Nephron progenitor cell (in vitro differentiated cells): ENCODE measurements at regions not wholly inside any gene's neighbourhood (a gene's known extent, or its start where the extent isn't known, plus 50 kb on each side); places are given as distances from the start of the nearest gene placed in this dataset.

Experiments used
- DNase-seq: peaks from one replicate; pipeline ENCODE4 v3.0.0; 2021
- H3K27ac Mint-ChIP-seq: 2 replicates; pipeline ENCODE4 v1.8.0; 2021; ENCODE audit warnings: mild to moderate bottlenecking, moderate library complexity, mixed read lengths
- H3K27me3 Mint-ChIP-seq: 2 replicates; pipeline ENCODE4 v1.8.0; 2021; ENCODE audit warnings: mild to moderate bottlenecking, low read depth, mixed read lengths; ENCODE audit not compliant: poor library complexity
- H3K36me3 Mint-ChIP-seq: 2 replicates; pipeline ENCODE4 v1.8.0; 2021; ENCODE audit warnings: low read depth, mixed read lengths
- H3K4me1 Mint-ChIP-seq: 2 replicates; pipeline ENCODE4 v1.8.0; 2021; ENCODE audit warnings: mixed read lengths
- H3K4me3 Mint-ChIP-seq: 2 replicates; pipeline ENCODE4 v1.8.0; 2021; ENCODE audit warnings: mild to moderate bottlenecking, moderate library complexity, mixed read lengths
- H3K9me3 Mint-ChIP-seq: 2 replicates; pipeline ENCODE4 v1.8.0; 2021; ENCODE audit warnings: mild to moderate bottlenecking, moderate library complexity, mixed read lengths
- TF ChIP-seq, protein P1 (sequence below): fragments of 200-600 bp; sonication (generic); IDR thresholded peaks from 2 replicates; pipeline ENCODE4 v1.5.0; 2021; ENCODE audit warnings: antibody characterized with exemption

DNA sequence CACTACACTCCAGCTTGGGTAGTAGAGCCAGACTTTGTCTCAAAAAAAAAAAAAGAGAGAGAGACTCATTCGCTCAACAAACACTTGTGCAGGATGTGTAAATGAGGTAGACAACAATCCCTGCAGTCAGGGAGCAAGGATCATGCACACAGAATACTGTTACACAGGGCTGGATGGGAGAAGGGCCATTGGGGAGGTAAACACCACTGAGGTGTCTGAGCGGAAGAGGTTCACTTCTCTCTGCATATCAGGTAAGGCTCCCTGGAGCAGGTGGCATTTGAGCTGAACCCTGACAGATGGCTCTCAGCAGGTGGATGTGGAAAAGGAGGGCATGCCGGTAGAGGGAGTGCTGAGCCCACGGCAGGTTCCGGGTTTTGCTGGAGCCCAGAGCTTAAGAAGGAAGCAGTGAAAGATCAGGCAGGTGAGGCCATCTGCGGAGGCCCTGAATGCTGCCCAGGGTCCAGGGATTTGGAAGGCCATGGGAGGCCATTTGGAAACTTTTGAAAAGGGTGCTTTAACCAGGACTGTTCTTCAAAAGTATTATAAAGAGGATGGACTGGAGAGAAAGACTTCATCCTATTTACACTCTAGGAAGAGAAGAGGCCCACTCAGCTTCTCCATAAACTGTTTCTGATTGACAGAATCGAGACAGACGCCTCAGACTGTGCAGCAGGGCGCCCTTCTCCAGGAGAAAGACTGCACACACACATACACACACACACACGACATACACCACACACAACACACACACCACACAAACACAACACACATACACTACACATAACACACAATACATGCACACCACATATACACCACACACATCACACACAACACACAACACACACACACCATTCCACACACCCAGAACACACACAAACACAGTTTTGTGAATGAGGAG is 199.4 kb downstream of the USP12 start:
- H3K9me3 Mint-ChIP-seq = no peaks in the 10 kb centered on the region
- H3K36me3 Mint-ChIP-seq = no peaks in the 10 kb centered on the region
- H3K4me3 Mint-ChIP-seq = no peak overlapping the region
- peaks cover 30% of the 10 kb centered on the region for H3K4me1 Mint-ChIP-seq
- peaks cover 8% of the 10 kb centered on the region for H3K27me3 Mint-ChIP-seq
- TF ChIP-seq, protein P1, sequence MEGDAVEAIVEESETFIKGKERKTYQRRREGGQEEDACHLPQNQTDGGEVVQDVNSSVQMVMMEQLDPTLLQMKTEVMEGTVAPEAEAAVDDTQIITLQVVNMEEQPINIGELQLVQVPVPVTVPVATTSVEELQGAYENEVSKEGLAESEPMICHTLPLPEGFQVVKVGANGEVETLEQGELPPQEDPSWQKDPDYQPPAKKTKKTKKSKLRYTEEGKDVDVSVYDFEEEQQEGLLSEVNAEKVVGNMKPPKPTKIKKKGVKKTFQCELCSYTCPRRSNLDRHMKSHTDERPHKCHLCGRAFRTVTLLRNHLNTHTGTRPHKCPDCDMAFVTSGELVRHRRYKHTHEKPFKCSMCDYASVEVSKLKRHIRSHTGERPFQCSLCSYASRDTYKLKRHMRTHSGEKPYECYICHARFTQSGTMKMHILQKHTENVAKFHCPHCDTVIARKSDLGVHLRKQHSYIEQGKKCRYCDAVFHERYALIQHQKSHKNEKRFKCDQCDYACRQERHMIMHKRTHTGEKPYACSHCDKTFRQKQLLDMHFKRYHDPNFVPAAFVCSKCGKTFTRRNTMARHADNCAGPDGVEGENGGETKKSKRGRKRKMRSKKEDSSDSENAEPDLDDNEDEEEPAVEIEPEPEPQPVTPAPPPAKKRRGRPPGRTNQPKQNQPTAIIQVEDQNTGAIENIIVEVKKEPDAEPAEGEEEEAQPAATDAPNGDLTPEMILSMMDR = peak; percentile 29
- DNase-seq = peak; percentile 21
- peak overlapping the region; percentile 18 for H3K27ac Mint-ChIP-seq

DNA sequence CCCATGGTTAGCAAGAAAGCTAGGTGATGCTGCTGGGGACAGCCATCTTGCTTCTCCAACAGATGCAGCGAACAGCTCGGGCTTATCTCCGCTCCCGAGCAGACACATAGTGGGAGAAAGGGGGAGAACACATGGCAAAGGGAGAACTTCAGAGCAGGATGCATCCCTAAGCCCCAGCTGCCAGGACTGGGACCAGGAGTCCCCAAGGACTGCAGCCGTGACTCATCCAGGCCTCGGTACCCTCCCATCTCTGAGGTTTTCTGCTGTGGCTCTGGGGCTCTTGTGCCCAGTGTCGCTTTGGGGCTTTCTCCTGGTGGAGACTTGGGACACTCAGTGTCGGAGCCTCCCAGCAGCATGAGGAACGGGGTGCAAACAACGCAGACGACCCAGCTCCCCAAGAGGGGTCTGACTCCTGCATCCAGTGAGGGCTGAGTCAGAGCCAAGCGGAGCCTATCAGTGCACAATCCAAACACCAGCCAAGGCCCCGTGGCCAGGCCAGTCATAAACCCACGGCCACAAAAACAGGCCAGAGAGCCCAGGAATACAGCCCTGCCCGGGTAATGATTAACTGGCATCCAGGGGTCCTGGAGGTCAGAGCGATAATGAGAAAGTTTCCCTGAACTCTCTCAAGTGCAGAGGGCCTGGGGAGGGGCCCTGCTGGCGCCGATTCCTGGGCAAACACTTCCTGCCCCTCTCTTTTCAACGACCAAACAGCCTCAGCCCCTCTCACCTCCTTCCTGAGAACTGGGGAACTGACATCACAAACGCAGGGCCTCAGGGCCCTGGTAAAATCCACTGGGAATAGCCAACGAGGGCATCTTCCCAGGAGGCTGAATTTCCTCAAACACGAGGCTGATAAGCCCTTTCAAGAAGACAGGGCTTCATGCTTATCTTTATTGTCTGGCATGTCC is 202.9 kb downstream of the USP12 start:
- Mint-ChIP-seq H3K27ac (peak overlapping the region; percentile 85), H3K36me3 (no peaks in the 10 kb centered on the region), H3K27me3 (peaks cover 15% of the 10 kb centered on the region), H3K9me3 (no peaks in the 10 kb centered on the region), H3K4me1 (peaks cover 57% of the 10 kb centered on the region), H3K4me3 (no peak overlapping the region)
- peak; percentile 43 for DNase-seq
- TF ChIP-seq, protein P1 = no peak

DNA sequence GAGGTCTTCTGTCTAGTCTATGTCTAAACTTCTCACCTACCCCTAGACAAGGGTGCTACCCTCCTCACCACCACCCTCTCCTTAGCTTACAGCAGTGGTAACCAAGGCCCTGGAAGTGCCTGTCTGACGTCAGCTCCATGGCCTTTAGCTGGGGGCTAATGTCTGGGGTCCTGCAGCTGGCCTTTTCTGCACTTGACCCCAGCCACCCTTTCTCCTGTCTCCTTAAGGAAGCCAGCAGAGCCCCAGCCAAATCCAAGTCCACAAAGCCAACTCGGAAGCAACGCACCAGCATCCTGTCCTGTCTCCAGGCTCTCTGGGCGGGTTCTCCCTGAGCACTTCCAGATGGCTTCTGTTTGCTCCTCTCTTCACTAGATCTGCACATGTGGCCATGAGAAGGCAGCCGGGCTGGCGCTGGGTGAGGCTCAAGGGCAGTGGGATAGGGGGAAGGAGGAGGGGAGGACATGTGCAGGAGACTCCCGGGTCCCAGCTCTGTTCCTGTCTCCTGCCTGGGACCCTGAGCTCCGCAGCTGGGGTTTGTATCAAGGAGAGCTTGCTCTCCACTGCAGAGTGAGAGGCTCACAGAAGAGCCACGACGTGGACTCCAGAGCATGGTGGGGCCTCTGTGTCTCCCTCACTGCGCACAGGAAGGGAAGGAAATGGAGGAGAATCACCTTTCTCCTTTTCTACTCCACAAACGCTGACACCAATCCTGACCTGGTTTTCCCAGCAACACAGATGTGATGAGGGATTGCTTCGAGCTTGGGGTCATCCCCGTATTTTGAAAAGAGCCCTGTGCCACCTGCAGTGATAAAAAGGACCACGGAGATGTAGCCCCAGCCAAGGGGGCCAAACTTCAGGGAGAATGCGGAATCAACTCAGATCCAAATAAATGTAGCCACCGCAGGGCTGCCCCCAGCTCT is 204.2 kb downstream of the USP12 start:
- no peak overlapping the region for H3K4me3 Mint-ChIP-seq
- H3K27ac Mint-ChIP-seq = no peak overlapping the region
- peaks cover 21% of the 10 kb centered on the region for H3K27me3 Mint-ChIP-seq
- H3K36me3 Mint-ChIP-seq = no peaks in the 10 kb centered on the region
- peaks cover 57% of the 10 kb centered on the region for H3K4me1 Mint-ChIP-seq
- H3K9me3 Mint-ChIP-seq = no peaks in the 10 kb centered on the region
- no peak for DNase-seq
- TF ChIP-seq, protein P1 = no peak

DNA sequence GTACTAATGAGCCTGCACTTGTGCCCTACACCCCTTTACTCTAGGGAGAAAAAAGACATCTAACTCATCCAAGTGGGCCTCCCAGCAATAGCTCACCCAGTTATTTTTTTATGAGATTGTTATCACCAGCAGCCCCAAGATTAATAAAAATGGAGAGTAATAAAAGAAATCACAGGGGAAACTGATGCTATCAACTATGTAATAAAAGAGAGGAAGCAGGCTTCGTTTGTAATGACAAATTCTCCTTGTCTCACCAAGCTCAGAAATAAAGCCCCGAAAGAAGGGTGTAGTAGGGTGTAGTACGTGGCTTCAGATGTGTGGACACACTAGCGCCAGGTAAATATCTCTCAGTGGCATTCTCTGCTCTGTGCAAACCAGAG is 204.9 kb downstream of the USP12 start:
- H3K9me3 Mint-ChIP-seq = no peaks in the 10 kb centered on the region
- H3K27me3 Mint-ChIP-seq = peaks cover 23% of the 10 kb centered on the region
- H3K4me3 Mint-ChIP-seq = no peak overlapping the region
- H3K4me1 Mint-ChIP-seq = peaks cover 57% of the 10 kb centered on the region
- no peak for DNase-seq
- TF ChIP-seq, protein P1 = no peak
- no peak overlapping the region for H3K27ac Mint-ChIP-seq
- H3K36me3 Mint-ChIP-seq = no peaks in the 10 kb centered on the region

DNA sequence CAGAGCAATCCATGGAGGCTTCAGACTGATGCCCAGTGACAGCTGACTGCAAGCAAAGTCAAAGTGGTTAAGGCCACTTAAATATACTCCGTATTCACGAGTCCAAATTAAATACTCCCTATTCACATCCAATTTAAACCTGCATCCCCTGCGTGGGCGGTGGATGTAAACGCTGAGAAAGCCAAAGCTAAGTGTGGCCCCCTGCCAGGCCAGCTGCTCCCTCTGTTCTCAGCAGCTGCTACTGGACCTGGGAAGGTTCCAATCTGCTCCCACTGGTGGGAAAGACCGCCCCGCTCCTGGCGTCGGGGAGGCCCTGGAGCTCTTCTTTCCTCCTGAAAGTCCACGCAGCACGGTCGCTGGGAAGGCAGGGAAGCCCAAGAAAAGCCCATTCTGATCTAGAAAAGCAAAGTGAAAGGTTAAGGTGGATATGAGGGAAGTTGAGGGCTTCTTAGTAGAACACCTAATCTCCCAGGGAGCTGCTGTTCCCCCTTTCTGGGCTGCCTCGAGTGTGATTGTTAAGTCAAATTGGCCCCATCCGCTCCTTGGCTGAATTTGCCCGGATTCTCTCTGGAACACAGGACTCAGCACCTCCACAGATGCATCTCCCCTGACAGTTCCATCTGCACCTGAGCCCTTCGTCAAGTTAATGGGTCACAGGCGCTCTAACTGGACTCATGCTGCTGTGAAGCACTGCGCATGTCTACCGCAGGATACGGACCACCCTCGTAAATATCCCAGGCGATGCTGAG is 205.5 kb downstream of the USP12 start:
- Mint-ChIP-seq H3K36me3 (no peaks in the 10 kb centered on the region), H3K4me3 (no peak overlapping the region), H3K4me1 (peaks cover 57% of the 10 kb centered on the region), H3K27ac (no peak overlapping the region), H3K27me3 (peaks cover 23% of the 10 kb centered on the region), H3K9me3 (no peaks in the 10 kb centered on the region)
- TF ChIP-seq, protein P1 = no peak
- no peak for DNase-seq
